ENCODE measurements at regions not wholly inside any gene's neighbourhood (a gene's known extent, or its start where the extent isn't known, plus 50 kb on each side); places are given as distances from the start of the nearest gene placed in this dataset.

- TF ChIP-seq POLR2A (IDR thresholded peaks at IDR 0.05) (no peak), CTCF (IDR thresholded peaks at IDR 0.05) (no peak)
Measured at GRCh38 chr19:28577666-28578065, 635.3 kb downstream of the UQCRFS1 start.
